ENCODE measurements at regions not wholly inside any gene's neighbourhood (a gene's known extent, or its start where the extent isn't known, plus 50 kb on each side); places are given as distances from the start of the nearest gene placed in this dataset.

DNA sequence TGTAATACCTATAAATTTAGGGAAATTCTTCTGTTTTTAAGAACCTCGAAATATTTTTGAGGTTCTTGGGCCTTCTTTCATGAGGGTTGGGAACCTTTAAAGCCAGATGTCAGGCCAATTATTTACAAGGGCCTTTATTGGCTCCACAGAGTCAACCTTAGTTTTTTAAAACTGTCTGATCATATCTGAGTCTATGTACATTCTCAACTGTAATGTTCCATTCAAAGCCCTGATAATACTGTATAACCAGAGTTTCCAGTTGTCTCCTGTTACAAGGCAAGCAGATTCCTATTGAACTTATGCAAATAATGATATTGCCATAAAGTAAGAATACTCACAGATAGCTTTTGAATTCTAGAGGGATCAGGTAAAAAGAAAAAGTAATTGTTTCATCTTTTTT, 545.5 kb downstream of the EPM2A start:
- TF ChIP-seq, protein P1, sequence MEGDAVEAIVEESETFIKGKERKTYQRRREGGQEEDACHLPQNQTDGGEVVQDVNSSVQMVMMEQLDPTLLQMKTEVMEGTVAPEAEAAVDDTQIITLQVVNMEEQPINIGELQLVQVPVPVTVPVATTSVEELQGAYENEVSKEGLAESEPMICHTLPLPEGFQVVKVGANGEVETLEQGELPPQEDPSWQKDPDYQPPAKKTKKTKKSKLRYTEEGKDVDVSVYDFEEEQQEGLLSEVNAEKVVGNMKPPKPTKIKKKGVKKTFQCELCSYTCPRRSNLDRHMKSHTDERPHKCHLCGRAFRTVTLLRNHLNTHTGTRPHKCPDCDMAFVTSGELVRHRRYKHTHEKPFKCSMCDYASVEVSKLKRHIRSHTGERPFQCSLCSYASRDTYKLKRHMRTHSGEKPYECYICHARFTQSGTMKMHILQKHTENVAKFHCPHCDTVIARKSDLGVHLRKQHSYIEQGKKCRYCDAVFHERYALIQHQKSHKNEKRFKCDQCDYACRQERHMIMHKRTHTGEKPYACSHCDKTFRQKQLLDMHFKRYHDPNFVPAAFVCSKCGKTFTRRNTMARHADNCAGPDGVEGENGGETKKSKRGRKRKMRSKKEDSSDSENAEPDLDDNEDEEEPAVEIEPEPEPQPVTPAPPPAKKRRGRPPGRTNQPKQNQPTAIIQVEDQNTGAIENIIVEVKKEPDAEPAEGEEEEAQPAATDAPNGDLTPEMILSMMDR (IDR thresholded peaks at IDR 0.05; ENCODE audit: low read depth, low read length, poor library complexity, severe bottlenecking) = no peak
- TF ChIP-seq EZH2phosphoT487 (IDR thresholded peaks at IDR 0.05; ENCODE audit: borderline replicate concordance, low read length) = no peak
